Midbrain (tissue), 1 donor: ENCODE measurements at regions not wholly inside any gene's neighbourhood (a gene's known extent, or its start where the extent isn't known, plus 50 kb on each side); places are given as distances from the start of the nearest gene placed in this dataset.

Source experiments
- DNase-seq: peaks from one replicate; lab custom pipeline; 2025; lab: John Stamatoyannopoulos, UW

DNA sequence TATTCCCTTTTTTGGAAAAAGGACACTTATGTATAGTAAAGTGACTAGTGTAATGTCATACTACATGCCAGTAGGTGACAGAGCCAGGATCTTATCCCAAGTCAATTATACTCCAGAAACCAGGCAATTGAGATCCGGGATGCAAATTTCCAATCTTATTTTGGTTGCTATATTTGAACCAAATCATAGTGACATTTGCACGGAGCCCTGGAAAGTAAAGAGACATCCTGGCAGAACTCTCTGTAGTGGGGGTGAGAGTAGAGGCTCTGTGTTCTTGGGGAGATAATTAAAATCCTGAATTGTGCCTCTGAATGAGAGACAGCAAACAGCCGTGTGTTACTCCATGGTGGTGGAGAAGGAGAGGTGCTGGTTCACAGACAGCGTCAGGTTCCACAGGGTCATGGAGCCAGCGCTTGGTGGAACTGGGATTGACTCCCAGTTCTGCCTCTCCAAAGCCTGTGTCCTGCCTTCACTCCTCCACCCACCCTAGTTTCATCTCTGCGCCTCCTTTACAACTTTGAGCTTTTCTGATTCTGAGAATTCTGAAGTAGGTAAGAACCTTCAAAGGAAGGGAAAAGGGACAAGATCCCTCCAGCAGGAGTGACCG lies 432.3 kb downstream of the PTPRU start:
- no peak for DNase-seq

- no peak for DNase-seq
These were observed 431.6 kb downstream of the PTPRU start for GRCh38 chr1:29667951-29668350.

DNA sequence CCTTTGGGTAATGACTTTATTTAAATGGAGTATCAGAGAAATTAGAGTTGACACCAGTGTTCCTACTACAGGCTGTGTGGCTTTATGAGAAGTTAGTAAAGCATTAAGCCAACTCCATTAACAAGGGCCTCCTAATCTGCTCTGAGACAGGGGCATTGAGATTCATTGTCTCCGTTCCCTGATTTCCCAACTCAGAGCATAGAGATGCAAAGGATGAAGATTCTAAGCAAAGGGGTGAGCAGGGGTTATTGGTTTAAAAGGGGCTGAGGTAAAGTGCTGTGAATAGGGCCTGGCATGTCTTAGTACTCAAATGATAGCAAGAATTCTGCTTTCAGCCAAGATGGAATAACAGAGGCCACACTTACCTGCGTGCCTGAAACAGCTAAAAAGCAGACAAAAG lies 428.4 kb downstream of the PTPRU start:
- DNase-seq, result no peak

- no peak for DNase-seq
These were observed 422.4 kb downstream of the PTPRU start for GRCh38 chr1:29658688-29659087.

DNA sequence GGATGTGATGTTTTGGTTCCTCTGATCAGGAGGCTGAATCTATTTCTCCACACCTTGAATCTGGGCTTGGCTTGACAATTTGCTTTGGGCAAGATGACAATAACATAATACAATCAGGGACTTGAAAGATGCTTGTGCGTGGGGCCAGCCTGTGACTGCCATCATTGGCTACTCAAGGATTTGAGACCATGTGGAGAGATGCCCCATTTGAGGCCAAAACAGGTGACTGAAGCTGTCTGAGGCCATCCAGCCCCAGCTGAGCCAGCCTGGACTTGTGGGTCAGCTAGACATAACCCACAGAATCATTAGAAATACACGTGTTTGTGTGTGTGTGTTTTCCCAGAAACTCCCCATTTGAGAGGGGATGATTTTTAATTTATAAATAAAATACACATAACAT lies 421.5 kb downstream of the PTPRU start:
- no peak for DNase-seq

GRCh38 chr1:29655945-29656850 lies 419.9 kb downstream of the PTPRU start:
- no peak for DNase-seq

- DNase-seq, result no peak
These were observed 418.8 kb downstream of the PTPRU start for GRCh38 chr1:29655145-29655544.

- DNase-seq, result no peak
These were observed 417.6 kb downstream of the PTPRU start for GRCh38 chr1:29653886-29654450.

GRCh38 chr1:29653034-29653810 lies 416.9 kb downstream of the PTPRU start:
- no peak for DNase-seq

DNA sequence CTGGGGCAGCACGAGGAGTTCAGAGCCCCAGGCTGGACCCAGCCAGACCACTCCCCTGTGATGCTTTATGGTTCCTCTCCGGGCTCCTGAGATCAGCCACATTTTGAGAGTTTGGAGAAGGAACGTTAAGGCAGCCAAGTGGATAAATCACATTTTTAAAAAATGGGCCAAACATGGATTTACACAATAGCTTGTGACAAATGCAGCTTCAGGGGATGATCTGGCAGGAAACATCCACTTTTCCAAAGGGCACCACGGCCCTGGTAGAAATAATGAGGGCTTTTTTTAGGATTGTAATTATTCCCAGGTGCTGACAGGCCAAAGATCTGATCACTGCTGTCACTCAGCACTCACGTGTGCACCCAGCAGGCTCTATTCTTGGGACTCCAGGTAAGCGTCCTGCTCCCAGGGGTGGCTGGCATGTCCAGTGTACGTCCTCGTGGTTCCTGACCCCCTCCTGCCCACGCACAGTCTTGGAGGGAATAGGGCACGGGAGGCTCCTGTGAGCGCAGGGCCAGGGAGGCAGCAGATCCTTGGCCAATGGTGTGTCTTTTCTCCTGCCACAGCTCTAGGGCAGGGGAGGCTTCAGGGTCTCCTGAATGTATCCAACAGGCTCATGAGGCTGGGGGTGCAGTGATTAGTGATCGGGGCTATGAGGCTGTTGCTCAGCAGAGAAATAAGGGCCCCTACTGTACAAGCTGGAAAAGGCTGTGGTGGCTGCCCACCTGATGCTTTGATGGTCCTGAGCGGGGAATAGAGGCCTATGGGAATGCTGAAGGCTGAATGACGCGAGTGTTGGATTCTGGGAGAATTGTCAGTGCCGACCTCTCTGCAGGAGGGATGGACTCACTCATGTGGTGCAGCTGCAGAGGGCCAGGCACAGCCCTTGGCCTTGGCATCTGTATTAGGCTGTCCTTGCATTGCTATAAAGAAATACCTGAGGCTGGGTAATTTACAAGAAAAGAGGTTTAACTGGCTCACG lies 415.7 kb downstream of the PTPRU start:
- no peak for DNase-seq

- DNase-seq, result no peak
These were observed 414.9 kb downstream of the PTPRU start for GRCh38 chr1:29651246-29651645.

GRCh38 chr1:29650476-29650875 lies 414.2 kb downstream of the PTPRU start:
- no peak for DNase-seq

GRCh38 chr1:29650041-29650400 lies 413.7 kb downstream of the PTPRU start:
- no peak for DNase-seq

DNA sequence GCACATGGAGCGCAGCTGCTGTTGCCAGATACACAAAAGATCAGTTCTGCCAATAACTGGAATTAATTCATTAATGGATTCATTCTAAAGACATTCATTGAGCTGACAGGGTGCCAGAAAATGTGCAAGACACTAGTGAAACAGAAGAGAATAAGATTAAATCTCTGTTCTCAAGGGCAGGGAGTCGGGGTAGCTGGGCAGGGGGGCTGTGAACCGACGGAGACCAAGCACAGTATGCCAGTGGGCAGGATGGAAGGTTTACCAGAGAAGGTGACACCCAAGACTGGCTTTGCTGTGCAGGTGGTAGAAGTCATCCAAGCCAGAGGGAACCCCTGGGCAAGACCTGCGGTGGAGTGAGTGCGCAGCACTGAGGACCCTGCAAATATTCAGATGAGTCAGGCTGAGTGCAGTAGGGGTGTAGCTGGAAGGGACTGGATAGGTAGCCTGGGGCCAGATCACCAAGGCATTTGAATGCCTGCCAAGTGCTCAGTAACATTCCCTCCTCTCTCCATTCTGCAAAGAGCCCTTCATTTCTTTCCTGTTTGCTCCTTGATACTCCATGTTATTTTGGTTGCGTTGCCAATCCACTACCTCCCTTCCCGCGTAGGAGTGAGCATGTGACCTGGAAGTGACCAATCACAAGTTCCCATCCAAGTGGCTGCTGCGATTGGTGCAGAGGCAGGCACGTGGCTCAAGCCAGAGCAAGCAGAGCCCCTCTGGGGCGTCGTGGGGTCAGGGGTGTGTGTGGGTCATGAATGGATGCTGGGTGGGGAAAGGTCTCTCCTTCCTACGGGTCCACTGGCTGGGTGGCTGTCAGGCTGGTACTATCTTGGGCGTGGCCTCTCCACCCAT lies 413.1 kb downstream of the PTPRU start:
- no peak for DNase-seq

DNA sequence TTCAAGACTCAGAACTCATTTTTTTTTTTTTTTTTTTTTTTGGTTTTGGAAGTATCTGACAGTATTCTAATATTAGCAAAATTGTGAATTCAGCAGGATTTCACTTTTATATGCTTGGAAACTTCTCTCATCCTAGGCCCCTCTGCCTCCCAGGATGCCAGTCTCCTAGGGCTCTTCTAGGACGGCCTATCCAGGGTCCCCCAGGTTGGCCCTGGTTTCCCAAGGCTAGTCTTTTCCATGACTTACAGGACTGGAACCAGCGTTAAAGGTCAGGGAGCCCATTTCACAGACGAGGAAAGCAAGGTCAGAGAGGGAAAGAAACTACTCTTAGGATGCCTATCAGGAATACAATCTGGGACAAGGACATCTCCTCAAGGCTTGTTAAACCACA lies 412.5 kb downstream of the PTPRU start:
- no peak for DNase-seq

- no peak for DNase-seq
These were observed 411.7 kb downstream of the PTPRU start for GRCh38 chr1:29648026-29648425.

DNA sequence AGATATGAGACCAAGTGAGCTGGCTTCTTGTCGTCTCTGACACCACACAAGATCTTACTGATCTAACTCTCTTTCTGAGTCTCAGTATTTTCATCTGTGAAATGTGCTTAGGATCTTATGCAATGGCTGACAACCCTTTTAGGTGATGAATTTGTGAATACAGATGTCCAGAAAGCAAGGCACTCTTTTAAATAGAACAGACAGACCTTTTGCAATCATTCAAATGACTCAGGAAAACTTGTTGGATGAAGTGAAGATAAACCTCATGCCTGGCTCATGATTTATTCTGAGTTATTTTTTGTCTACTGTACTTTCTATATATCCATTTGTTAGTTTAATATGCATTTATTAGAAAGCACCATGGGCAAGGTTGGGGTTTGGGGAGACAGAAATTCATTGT lies 411.3 kb downstream of the PTPRU start:
- no peak for DNase-seq

GRCh38 chr1:29646161-29646775 lies 409.9 kb downstream of the PTPRU start:
- DNase-seq, result no peak

GRCh38 chr1:29645586-29645985 lies 409.3 kb downstream of the PTPRU start:
- no peak for DNase-seq

GRCh38 chr1:29644812-29645211 lies 408.5 kb downstream of the PTPRU start:
- DNase-seq, result no peak
